HAP-1 (cell line): ENCODE measurements at regions not wholly inside any gene's neighbourhood (a gene's known extent, or its start where the extent isn't known, plus 50 kb on each side); places are given as distances from the start of the nearest gene placed in this dataset.

Source experiments
- DNase-seq, 2 experiments: peaks; one replicate each; pipeline ENCODE4 v3.0.0-alpha.2; 2016 to 2020; ENCODE audit warnings: low spot score in 2 of 2
- H3K27me3 ChIP-seq: fragments of 250-450 bp; sonication (Bioruptor Pico); 2 replicates; pipeline ENCODE4 v1.5.1; 2020; ENCODE audit warnings: low read depth, mild to moderate bottlenecking, moderate library complexity
- H3K36me3 ChIP-seq: fragments of 250-450 bp; sonication (Bioruptor Pico); replicated peaks from 2 replicates; pipeline ENCODE4 v1.5.1; 2020; ENCODE audit warnings: mild to moderate bottlenecking
- H3K4me1 ChIP-seq: fragments of 250-450 bp; sonication (Bioruptor Pico); 2 replicates; pipeline ENCODE4 v1.5.1; 2020; ENCODE audit warnings: mild to moderate bottlenecking
- H3K4me3 ChIP-seq: fragments of 250-450 bp; sonication (Bioruptor Pico); 2 replicates; pipeline ENCODE4 v1.5.1; 2020; ENCODE audit warnings: mild to moderate bottlenecking, moderate library complexity
- H3K9me3 ChIP-seq: fragments of 250-450 bp; sonication (Bioruptor Pico); 2 replicates; pipeline ENCODE4 v1.5.1; 2020; ENCODE audit warnings: mild to moderate bottlenecking, moderate library complexity
- in situ Hi-C: fragments of 300-500 bp; cut with MboI; formaldehyde crosslinking; loops from 3 replicates; pipeline ENCODE4 v1.14.3; 2020; ENCODE audit warnings: low sequenced_read_pairs, inconsistent platforms, mixed read lengths

DNA sequence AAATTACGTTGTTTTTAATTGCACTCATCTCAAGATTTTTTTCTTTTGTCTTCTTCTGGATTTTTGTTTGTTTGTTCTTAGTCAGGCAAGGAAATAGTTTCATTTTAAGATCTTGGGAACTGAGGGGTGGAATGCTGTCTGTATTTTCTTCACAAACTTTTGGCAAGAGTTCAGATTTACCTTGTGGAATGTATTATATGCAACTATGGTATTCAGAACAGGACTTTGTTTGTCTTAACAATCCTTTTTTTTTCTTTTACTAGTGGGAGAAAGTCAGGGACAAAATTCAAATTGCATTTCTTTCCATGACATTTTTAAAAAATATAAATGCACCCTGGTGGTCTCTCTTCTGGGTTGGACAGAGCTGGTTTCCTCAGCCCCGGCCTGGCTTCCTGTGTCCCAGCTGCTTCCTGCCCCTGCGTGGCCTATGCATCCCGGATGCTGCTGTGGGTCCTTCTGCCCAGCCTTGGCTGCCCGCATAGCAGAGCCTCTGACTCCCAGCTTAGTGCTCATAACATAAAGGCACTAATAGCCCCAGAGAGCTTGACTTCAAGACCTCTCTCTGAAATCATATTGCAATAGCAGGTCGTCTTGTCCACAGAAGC, 520.7 kb downstream of the QKI start:
- no peaks in the 10 kb centered on the region for H3K36me3 ChIP-seq
- no peaks in the 10 kb centered on the region for H3K27me3 ChIP-seq
- in situ Hi-C loops, result no loop called here
- no peak overlapping the region for H3K4me3 ChIP-seq
- H3K9me3 ChIP-seq, result no peaks in the 10 kb centered on the region; the same call in 1 of the 2 replicates
- no peak for DNase-seq
- H3K4me1 ChIP-seq, result no peaks in the 10 kb centered on the region

GRCh38 chr6:163930012-163930411, 515.5 kb downstream of the QKI start:
- H3K9me3 ChIP-seq, result no peaks in the 10 kb centered on the region; the same call in 1 of the 2 replicates
- H3K4me3 ChIP-seq, result no peak overlapping the region
- no peaks in the 10 kb centered on the region for H3K27me3 ChIP-seq
- in situ Hi-C loops, result no loop called here
- no peaks in the 10 kb centered on the region for H3K36me3 ChIP-seq
- no peak for DNase-seq
- no peaks in the 10 kb centered on the region; the same call in 1 of the 2 replicates for H3K4me1 ChIP-seq

GRCh38 chr6:163929538-163929937, 515.0 kb downstream of the QKI start:
- Histone ChIP-seq H3K9me3 (no peaks in the 10 kb centered on the region; the same call in 1 of the 2 replicates), H3K27me3 (no peaks in the 10 kb centered on the region), H3K4me1 (no peaks in the 10 kb centered on the region; the same call in 1 of the 2 replicates), H3K36me3 (no peaks in the 10 kb centered on the region), H3K4me3 (no peak overlapping the region)
- no peak for DNase-seq
- in situ Hi-C loops, result no loop called here

GRCh38 chr6:163926642-163927041, 512.1 kb downstream of the QKI start:
- in situ Hi-C loops, result no loop called here
- Histone ChIP-seq H3K9me3 (no peaks in the 10 kb centered on the region), H3K27me3 (no peaks in the 10 kb centered on the region), H3K4me1 (no peaks in the 10 kb centered on the region; the same call in 1 of the 2 replicates), H3K36me3 (no peaks in the 10 kb centered on the region), H3K4me3 (no peak overlapping the region)
- DNase-seq, result no peak

DNA sequence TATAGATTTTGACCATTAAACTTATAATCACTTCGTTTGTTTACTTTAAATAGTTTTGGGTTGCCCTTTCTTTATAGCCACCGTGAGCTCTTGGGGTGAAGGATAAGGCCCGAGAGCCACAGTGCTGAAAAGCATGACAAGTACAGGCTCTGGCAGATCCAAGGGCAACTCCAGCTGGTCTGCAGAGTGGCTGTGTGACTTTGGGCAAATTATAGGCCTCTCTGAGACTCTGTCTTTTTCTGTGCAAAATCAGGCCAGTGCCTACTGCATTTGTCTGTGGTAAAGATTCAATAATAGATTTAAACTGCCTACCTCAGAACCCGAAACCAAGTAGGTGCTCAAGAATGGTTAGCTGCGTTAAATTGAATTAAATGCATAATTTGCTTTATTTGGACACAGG, 511.3 kb downstream of the QKI start:
- Histone ChIP-seq H3K27me3 (no peaks in the 10 kb centered on the region), H3K36me3 (no peaks in the 10 kb centered on the region), H3K4me1 (no peaks in the 10 kb centered on the region; the same call in 1 of the 2 replicates), H3K4me3 (no peak overlapping the region), H3K9me3 (no peaks in the 10 kb centered on the region)
- no peak for DNase-seq
- in situ Hi-C loops, result no loop called here

GRCh38 chr6:163923658-163924411, 509.3 kb downstream of the QKI start:
- no peaks in the 10 kb centered on the region; the same call in 1 of the 2 replicates for H3K4me1 ChIP-seq
- in situ Hi-C loops, result no loop called here
- H3K27me3 ChIP-seq, result no peaks in the 10 kb centered on the region
- H3K36me3 ChIP-seq, result no peaks in the 10 kb centered on the region
- no peak overlapping the region for H3K4me3 ChIP-seq
- H3K9me3 ChIP-seq, result no peaks in the 10 kb centered on the region
- no peak for DNase-seq

DNA sequence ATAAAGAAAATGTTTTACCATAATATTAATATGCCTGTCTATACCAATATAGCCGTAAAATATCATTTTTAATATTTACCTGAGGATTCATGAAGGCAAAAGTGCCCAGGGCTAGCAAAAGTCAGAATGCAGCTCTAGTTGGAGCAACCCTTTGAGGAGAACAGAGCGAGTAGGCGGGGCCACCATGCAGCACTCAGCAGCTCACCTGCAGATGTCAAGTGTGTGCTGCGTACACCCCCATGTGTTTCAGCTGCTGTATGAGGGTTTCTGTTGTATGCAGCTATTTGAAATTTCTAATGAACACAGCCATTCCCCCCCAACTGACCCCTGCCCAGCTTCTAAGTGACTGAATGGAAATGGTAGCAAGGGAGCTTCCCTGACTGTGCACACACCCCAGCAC, 508.0 kb downstream of the QKI start:
- H3K4me3 ChIP-seq, result no peak overlapping the region
- in situ Hi-C loops, result no loop called here
- no peaks in the 10 kb centered on the region for H3K36me3 ChIP-seq
- no peaks in the 10 kb centered on the region for H3K27me3 ChIP-seq
- DNase-seq, result no peak
- H3K4me1 ChIP-seq, result no peaks in the 10 kb centered on the region
- H3K9me3 ChIP-seq, result no peaks in the 10 kb centered on the region

DNA sequence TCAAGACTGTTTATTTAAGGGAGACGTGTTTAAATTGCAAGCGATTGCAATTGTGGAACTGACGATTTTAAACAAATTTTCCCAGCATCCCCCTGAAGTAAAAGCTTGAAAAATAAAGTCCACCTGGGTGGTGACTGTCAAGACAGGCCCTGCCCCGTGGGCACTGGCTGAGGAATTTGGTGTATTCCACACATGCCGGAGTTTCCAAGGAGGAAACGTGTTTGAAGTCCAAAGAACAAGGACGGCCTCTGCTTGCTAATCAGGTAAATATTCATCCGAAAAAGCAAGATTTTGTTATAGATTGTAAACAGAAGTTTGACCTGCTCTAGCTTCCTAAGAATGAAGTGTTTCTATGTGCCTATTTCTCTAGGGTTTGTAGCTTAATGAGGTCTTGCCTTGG, 505.1 kb downstream of the QKI start:
- no peaks in the 10 kb centered on the region for H3K27me3 ChIP-seq
- H3K4me1 ChIP-seq, result no peaks in the 10 kb centered on the region
- H3K4me3 ChIP-seq, result no peak overlapping the region
- no peaks in the 10 kb centered on the region for H3K9me3 ChIP-seq
- DNase-seq, result no peak
- no peaks in the 10 kb centered on the region for H3K36me3 ChIP-seq
- in situ Hi-C loops, result no loop called here

DNA sequence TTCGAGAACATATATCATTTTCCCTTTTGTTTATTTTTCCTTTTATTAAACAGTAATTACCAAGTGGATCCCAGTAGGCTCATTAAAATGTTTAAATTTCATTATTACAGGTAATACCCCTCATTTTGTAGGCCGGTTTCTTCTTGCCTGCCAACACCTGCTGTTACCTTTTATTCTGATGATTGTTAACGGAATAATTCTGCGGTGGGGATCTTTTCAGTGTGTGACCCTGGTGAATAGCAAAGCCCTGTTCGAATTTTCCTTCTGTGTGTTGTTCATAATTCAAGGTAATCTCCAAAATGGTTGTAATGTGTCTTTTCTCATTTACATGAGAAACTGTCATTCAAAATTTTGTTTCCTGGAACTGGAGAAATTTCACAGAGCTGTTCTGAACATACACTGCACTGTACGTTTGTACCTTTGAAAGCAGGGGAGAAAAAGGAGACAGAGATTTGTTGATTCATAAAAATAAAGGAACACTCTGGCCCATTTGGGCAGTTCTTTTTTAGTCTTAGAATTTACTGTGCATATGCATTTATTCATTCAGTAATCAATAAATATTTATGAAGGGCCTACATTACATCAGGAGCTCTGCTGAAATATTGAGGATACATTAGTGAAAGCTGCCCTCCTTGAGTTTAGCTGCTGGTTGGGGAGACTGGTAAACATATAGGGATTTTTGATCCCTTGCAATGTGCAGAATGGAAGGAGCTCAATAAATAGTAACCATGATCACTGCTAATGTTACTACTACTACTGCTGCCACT, 502.0 kb downstream of the QKI start:
- in situ Hi-C loops, result no loop called here
- Histone ChIP-seq H3K27me3 (no peaks in the 10 kb centered on the region), H3K4me1 (no peaks in the 10 kb centered on the region), H3K4me3 (no peak overlapping the region), H3K36me3 (no peaks in the 10 kb centered on the region), H3K9me3 (no peaks in the 10 kb centered on the region)
- DNase-seq, result no peak

- Histone ChIP-seq H3K36me3 (no peaks in the 10 kb centered on the region), H3K27me3 (no peaks in the 10 kb centered on the region), H3K4me3 (no peak overlapping the region), H3K4me1 (no peaks in the 10 kb centered on the region), H3K9me3 (no peaks in the 10 kb centered on the region)
- in situ Hi-C loops, result no loop called here
- DNase-seq, result no peak
Measured at GRCh38 chr6:163915131-163915530, 500.6 kb downstream of the QKI start.

- in situ Hi-C loops, result no loop called here
- no peaks in the 10 kb centered on the region for H3K4me1 ChIP-seq
- DNase-seq, result no peak
- no peak overlapping the region for H3K4me3 ChIP-seq
- no peaks in the 10 kb centered on the region for H3K36me3 ChIP-seq
- no peaks in the 10 kb centered on the region for H3K27me3 ChIP-seq
- H3K9me3 ChIP-seq, result no peaks in the 10 kb centered on the region
Measured at GRCh38 chr6:163913045-163913444, 498.5 kb downstream of the QKI start.

- DNase-seq, result no peak
- Histone ChIP-seq H3K4me1 (no peaks in the 10 kb centered on the region), H3K27me3 (no peaks in the 10 kb centered on the region), H3K9me3 (no peaks in the 10 kb centered on the region), H3K4me3 (no peak overlapping the region), H3K36me3 (no peaks in the 10 kb centered on the region)
- in situ Hi-C loops, result no loop called here
Measured at GRCh38 chr6:163906006-163906710, 491.6 kb downstream of the QKI start.

GRCh38 chr6:163904186-163904585, 489.7 kb downstream of the QKI start:
- H3K36me3 ChIP-seq, result no peaks in the 10 kb centered on the region
- no peaks in the 10 kb centered on the region for H3K27me3 ChIP-seq
- H3K9me3 ChIP-seq, result no peaks in the 10 kb centered on the region
- no peak for DNase-seq
- in situ Hi-C loops, result no loop called here
- H3K4me3 ChIP-seq, result no peak overlapping the region
- no peaks in the 10 kb centered on the region for H3K4me1 ChIP-seq
